AG09319 (cell line): ENCODE measurements at regions not wholly inside any gene's neighbourhood (a gene's known extent, or its start where the extent isn't known, plus 50 kb on each side); places are given as distances from the start of the nearest gene placed in this dataset.

Experiments
- DNase-seq: peaks from one replicate; pipeline ENCODE4 v3.0.0-alpha.2; 2010; ENCODE audit warnings: low read depth; ENCODE audit errors: extremely low read depth
- CTCF ChIP-seq: IDR thresholded peaks from 2 replicates; pipeline ENCODE4 v1.5.1; 2011; ENCODE audit warnings: low read depth, mild to moderate bottlenecking, inconsistent platforms, low read length, moderate library complexity

GRCh38 chr21:36549470-36549869, 69.5 kb upstream of the CLDN14 start:
- no peak for DNase-seq

GRCh38 chr21:36550761-36551160, 70.8 kb upstream of the CLDN14 start:
- no peak for DNase-seq
- no peak for TF ChIP-seq CTCF

More at GRCh38 chr21:36549470-36549869, 69.5 kb upstream of the CLDN14 start:
- TF ChIP-seq CTCF: no peak

GRCh38 chr21:36551321-36551720, 71.4 kb upstream of the CLDN14 start:
- no peak for TF ChIP-seq CTCF
- no peak for DNase-seq

- peak; percentile 85 for DNase-seq
- TF ChIP-seq CTCF: no peak
Measured at GRCh38 chr21:36551731-36552433, 72.0 kb upstream of the CLDN14 start.

GRCh38 chr21:36552434-36552785, 72.5 kb upstream of the CLDN14 start:
- no peak for DNase-seq
- TF ChIP-seq CTCF: no peak

- TF ChIP-seq CTCF: no peak
- DNase-seq: no peak
Measured at GRCh38 chr21:36553406-36553805, 73.5 kb upstream of the CLDN14 start.

- TF ChIP-seq CTCF: no peak
- no peak for DNase-seq
Measured at GRCh38 chr21:36554411-36555157, 74.7 kb upstream of the CLDN14 start.
